ENCODE measurements at regions not wholly inside any gene's neighbourhood (a gene's known extent, or its start where the extent isn't known, plus 50 kb on each side); places are given as distances from the start of the nearest gene placed in this dataset.
"Not testable (repeated sequence)": the region's sequence is repeated elsewhere in the genome, so short reads cannot be mapped to it uniquely, and the experiment has no call there.

- no peak for DNase-seq (ENCODE audit: low spot score)
Observed at GRCh38 chrX:75673468-75673867, 111.6 kb downstream of the MAGEE2 start.

DNA sequence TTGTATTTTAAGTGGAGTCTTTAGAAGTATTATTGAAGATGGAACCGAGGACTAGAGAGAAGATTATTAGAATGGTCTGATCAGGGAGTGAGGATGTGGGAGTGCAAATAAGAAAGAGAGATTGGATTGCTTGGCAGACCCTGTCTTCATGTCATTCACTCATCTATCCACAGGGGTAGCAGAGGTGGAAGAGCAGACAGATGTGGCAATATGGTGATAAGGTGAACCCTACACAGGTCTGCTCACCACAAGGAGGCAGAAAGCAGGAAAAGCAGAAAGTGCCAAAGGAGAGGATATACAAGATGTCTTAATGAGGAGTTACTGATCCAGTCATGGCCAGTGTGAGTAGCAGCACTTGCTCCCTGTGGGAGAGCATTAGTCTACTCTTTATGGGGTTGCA lies 129.4 kb downstream of the MAGEE2 start:
- DNase-seq (ENCODE audit: low spot score): no peak

DNA sequence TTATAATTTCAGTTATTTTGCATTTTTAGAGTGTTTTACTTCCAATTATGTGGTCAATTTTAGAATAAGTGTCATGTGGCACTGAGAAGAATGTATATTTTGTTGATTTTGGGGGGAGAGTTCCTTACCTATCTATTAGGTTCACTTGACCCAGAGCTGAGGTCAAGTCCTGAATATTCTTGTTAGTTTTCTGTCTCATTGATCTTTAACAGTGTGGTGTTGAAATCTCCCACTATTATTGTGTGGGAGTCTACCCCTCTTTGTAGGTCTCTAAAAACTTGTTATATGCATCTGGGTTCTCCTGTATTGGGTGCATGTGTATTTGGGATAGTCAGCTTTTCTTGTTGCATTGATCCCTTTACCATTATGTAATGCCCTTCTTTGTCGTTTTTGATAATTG lies 127.0 kb upstream of the ZDHHC15 start:
- DNase-seq (ENCODE audit: low spot score): no peak

DNA sequence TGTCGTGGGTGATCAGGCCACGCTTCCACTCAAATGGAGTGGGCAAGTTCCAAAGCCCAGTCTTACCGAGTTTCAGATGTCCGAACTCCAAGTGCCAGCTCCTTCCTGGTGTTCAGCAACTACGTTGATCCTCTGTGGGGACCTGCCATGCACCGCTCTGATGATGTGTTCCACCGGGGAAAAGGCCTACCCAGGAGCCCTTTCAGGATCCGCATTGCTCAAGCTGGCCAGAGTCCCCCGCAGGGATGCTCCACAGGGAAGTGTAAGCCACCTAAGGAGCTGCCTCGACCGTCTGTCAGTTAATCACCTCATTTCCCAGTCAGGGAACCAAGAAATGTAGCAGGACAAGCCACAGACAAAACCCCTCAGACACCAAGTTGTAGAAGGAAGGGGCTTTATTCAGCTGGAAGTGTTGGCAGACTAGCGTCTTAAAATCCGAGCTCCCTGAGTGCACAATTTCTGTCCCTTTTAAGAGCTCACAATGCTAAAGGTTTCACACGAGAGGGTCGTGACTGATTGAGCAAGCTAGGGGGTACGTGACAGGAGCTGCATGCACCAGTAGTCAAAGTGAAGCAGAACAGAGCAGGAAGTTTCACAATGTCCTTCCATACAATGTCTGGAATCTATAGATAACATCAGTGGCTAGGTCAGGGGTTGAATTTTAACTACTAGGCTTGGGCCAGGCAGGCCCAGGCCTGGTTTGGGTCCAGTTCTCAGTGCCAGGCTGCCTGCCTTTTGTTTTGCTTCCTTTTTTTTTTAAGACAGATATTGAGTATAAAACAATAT lies 126.2 kb upstream of the ZDHHC15 start:
- no peak for DNase-seq (ENCODE audit: low spot score)

DNA sequence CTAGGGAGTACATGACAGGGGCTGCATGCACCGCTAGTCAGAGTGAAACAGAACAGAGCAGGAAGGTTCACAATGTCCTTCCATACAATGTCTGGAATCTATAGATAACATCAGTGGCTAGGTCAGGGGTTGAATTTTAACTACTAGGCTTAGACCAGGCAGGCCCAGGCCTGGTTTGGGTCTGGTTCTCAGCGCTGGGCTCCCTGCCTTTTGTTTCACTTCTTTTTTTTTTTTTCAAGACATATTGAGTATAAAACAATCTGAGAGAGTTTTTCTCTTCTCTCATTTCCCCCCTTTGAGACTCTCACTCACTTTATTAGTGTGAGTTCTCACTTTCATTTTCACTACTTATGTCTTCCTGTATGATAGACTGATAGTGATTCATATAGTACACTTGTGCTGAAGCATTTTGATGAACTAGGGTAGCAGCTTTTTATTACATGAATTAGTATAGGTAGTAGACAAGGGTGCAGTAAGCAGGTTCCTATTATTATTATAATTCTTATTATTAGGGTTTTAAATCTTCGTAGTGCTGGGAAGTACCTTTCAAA lies 120.0 kb upstream of the ZDHHC15 start:
- no peak for DNase-seq (ENCODE audit: low spot score)

- no peak for DNase-seq (ENCODE audit: low spot score)
Observed at GRCh38 chrX:75638332-75638731, 115.5 kb upstream of the ZDHHC15 start.

GRCh38 chrX:75625232-75625631 lies 102.4 kb upstream of the ZDHHC15 start:
- no peak for DNase-seq (ENCODE audit: low spot score)

DNA sequence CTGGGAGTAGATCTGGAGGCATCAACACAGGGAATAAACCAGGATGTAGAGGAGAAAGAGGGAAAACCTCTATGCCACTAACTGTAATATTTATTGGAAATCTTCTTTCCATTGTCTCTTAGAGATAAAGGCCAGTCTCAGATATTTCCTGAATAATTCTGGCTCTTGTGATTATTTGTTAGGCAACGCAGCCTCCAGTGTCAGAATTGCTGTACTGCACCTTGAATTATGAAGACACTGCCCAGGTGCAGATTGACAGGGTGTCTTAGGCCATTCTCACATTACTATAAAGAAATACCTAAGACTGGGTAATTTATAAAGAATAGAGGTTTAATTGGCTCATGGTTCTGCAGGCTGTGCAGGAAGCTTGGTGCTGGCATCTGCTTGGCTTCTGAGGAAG lies 100.7 kb upstream of the ZDHHC15 start:
- DNase-seq (ENCODE audit: low spot score): no peak

DNA sequence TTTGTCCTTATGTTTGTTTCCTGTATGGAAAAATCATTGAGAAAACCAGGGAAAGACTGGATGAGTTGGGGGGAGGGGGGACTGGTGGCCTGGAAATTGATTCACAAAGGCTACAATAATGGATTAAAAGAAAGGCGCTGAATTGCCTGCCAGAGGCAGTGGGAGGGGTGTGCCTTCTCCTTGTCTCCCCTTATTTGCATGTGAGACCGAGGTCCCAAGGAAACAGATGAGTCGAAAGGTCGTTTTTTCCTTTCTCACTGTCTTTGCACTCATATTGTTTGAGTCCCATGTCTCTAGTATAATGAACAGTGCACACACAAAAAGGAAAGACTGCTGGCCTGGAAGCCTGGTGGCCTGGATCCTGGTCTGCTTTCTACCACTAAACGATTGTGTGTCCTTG lies 86.6 kb upstream of the ZDHHC15 start:
- DNase-seq (ENCODE audit: low spot score): no peak

- DNase-seq (ENCODE audit: low spot score): peak; percentile 19
Observed at GRCh38 chrX:75603833-75604232, 81.0 kb upstream of the ZDHHC15 start.

GRCh38 chrX:75602022-75602421 lies 79.2 kb upstream of the ZDHHC15 start:
- not testable (repeated sequence) for DNase-seq (ENCODE audit: low spot score)

GRCh38 chrX:75596178-75596577 lies 73.3 kb upstream of the ZDHHC15 start:
- DNase-seq (ENCODE audit: low spot score): no peak

DNA sequence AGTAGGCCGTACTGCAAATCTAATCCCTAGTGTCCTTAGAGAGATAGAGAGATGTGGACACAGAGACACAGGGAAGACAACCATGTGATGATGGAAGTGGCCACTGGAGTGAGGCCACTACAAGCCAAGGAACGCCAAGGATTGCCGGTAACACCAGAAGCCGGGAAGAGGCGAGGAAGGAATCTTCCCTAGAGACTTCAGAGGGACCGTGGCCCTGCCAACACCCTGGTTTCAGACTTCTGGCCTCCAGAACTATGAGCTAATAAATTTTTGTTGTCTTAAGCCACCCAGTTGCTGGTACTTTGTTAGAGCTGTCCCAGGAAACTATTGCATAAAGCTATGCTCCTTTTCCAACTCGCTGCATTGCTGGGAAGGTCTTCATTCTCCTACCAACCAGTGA lies 70.3 kb upstream of the ZDHHC15 start:
- DNase-seq (ENCODE audit: low spot score): not testable (repeated sequence)

GRCh38 chrX:75582511-75582910 lies 59.7 kb upstream of the ZDHHC15 start:
- DNase-seq (ENCODE audit: low spot score): no peak
